ENCODE measurements at regions not wholly inside any gene's neighbourhood (a gene's known extent, or its start where the extent isn't known, plus 50 kb on each side); places are given as distances from the start of the nearest gene placed in this dataset.

- Histone ChIP-seq H2AFZ (ENCODE audit: low read length) (no peak overlapping the region), H3K79me2 (ENCODE audit: control insufficient read depth, insufficient read depth, low read length) (no peaks in the 10 kb centered on the region), H3K4me3 (replicated peaks in 1 of 4; ENCODE audit: control extremely low read depth in 1 of 4, insufficient read depth in 1 of 4, low read depth in 3 of 4, low read length in 4 of 4) (no peak overlapping the region), H3K4me1 (ENCODE audit: control insufficient read depth, extremely low read depth, insufficient read depth, low read length) (no peaks in the 10 kb centered on the region), H4K20me1 (ENCODE audit: control insufficient read depth, extremely low read depth, insufficient read depth, low read length) (no peaks in the 10 kb centered on the region), H3K27ac (ENCODE audit: insufficient read depth, low read length) (no peak overlapping the region), H3K36me3 (ENCODE audit: control insufficient read depth, insufficient read depth, low read length) (no peaks in the 10 kb centered on the region), H3K9me3 (ENCODE audit: control insufficient read depth, insufficient read depth, low read depth, low read length) (no peaks in the 10 kb centered on the region), H3K27me3 (ENCODE audit: control insufficient read depth, insufficient read depth, low read length) (peaks cover 3% of the 10 kb centered on the region), H3K4me2 (ENCODE audit: extremely low read depth, insufficient read depth, low read length) (no peak overlapping the region), H3K9ac (ENCODE audit: insufficient read depth, low read length) (no peak overlapping the region)
- no peak for TF ChIP-seq EZH2 (IDR thresholded peaks at IDR 0.05; ENCODE audit: low read length, missing control alignments)
- no peak for TF ChIP-seq CTCF (conservative IDR thresholded peaks at IDR 0.05 in 1 of 2, IDR thresholded peaks at IDR 0.05 in 1 of 2; ENCODE audit: low read depth in 1 of 2, low read length in 2 of 2)
- no peak for DNase-seq (ENCODE audit: low read depth in 2 of 2)
These were observed 179.6 kb downstream of the INO80D start for GRCh38 chr2:205906419-205906818.

GRCh38 chr2:205905576-205905975 is 180.4 kb downstream of the INO80D start:
- Histone ChIP-seq H3K4me3 (replicated peaks in 1 of 4; ENCODE audit: control extremely low read depth in 1 of 4, insufficient read depth in 1 of 4, low read depth in 3 of 4, low read length in 4 of 4) (no peak overlapping the region), H3K9me3 (ENCODE audit: control insufficient read depth, insufficient read depth, low read depth, low read length) (no peaks in the 10 kb centered on the region), H3K79me2 (ENCODE audit: control insufficient read depth, insufficient read depth, low read length) (no peaks in the 10 kb centered on the region), H3K27ac (ENCODE audit: insufficient read depth, low read length) (no peak overlapping the region), H4K20me1 (ENCODE audit: control insufficient read depth, extremely low read depth, insufficient read depth, low read length) (no peaks in the 10 kb centered on the region), H2AFZ (ENCODE audit: low read length) (no peak overlapping the region), H3K9ac (ENCODE audit: insufficient read depth, low read length) (no peak overlapping the region), H3K36me3 (ENCODE audit: control insufficient read depth, insufficient read depth, low read length) (no peaks in the 10 kb centered on the region), H3K4me2 (ENCODE audit: extremely low read depth, insufficient read depth, low read length) (no peak overlapping the region), H3K4me1 (ENCODE audit: control insufficient read depth, extremely low read depth, insufficient read depth, low read length) (no peaks in the 10 kb centered on the region), H3K27me3 (ENCODE audit: control insufficient read depth, insufficient read depth, low read length) (peaks cover 3% of the 10 kb centered on the region)
- no peak for DNase-seq (ENCODE audit: low read depth in 2 of 2)
- TF ChIP-seq CTCF (conservative IDR thresholded peaks at IDR 0.05 in 1 of 2, IDR thresholded peaks at IDR 0.05 in 1 of 2; ENCODE audit: low read depth in 1 of 2, low read length in 2 of 2) (no peak), EZH2 (IDR thresholded peaks at IDR 0.05; ENCODE audit: low read length, missing control alignments) (no peak)

GRCh38 chr2:205904873-205905272 is 181.1 kb downstream of the INO80D start:
- no peaks in the 10 kb centered on the region for H4K20me1 ChIP-seq (ENCODE audit: control insufficient read depth, extremely low read depth, insufficient read depth, low read length)
- TF ChIP-seq EZH2 (IDR thresholded peaks at IDR 0.05; ENCODE audit: low read length, missing control alignments) (no peak), CTCF (conservative IDR thresholded peaks at IDR 0.05 in 1 of 2, IDR thresholded peaks at IDR 0.05 in 1 of 2; ENCODE audit: low read depth in 1 of 2, low read length in 2 of 2) (no peak)
- no peak overlapping the region for H3K4me3 ChIP-seq (replicated peaks in 1 of 4; ENCODE audit: control extremely low read depth in 1 of 4, insufficient read depth in 1 of 4, low read depth in 3 of 4, low read length in 4 of 4)
- H3K27me3 ChIP-seq (ENCODE audit: control insufficient read depth, insufficient read depth, low read length): peaks cover 3% of the 10 kb centered on the region
- no peaks in the 10 kb centered on the region for H3K9me3 ChIP-seq (ENCODE audit: control insufficient read depth, insufficient read depth, low read depth, low read length)
- DNase-seq (ENCODE audit: low read depth in 2 of 2): no peak
- H3K4me1 ChIP-seq (ENCODE audit: control insufficient read depth, extremely low read depth, insufficient read depth, low read length): no peaks in the 10 kb centered on the region
- no peak overlapping the region for H2AFZ ChIP-seq (ENCODE audit: low read length)
- H3K27ac ChIP-seq (ENCODE audit: insufficient read depth, low read length): no peak overlapping the region
- H3K79me2 ChIP-seq (ENCODE audit: control insufficient read depth, insufficient read depth, low read length): no peaks in the 10 kb centered on the region
- no peak overlapping the region for H3K9ac ChIP-seq (ENCODE audit: insufficient read depth, low read length)
- H3K4me2 ChIP-seq (ENCODE audit: extremely low read depth, insufficient read depth, low read length): no peak overlapping the region
- no peaks in the 10 kb centered on the region for H3K36me3 ChIP-seq (ENCODE audit: control insufficient read depth, insufficient read depth, low read length)

Measured in fibroblast of lung (primary cell).